Tibial nerve (tissue), 4 donors: ENCODE measurements at regions not wholly inside any gene's neighbourhood (a gene's known extent, or its start where the extent isn't known, plus 50 kb on each side); places are given as distances from the start of the nearest gene placed in this dataset.

Experiments used
- EP300 ChIP-seq, 2 donors: sonication (generic); formaldehyde crosslinking; IDR thresholded peaks; one replicate each; pipeline ENCODE4 v1.6.1; 2017; ENCODE audit warnings: antibody characterized with exemption in 2 of 2, mild to moderate bottlenecking in 1 of 2
- TF ChIP-seq, protein P1 (sequence below), 5 experiments: fragments of 200-600 bp in 3 of 5; fragments of 450-650 bp in 2 of 5; sonication (generic) in 3 of 5; IDR thresholded peaks; one replicate each; pipeline ENCODE4 v1.5.1; 2016 to 2019; ENCODE audit warnings: antibody characterized with exemption in 5 of 5, mild to moderate bottlenecking in 3 of 5, moderate library complexity in 2 of 5

DNA sequence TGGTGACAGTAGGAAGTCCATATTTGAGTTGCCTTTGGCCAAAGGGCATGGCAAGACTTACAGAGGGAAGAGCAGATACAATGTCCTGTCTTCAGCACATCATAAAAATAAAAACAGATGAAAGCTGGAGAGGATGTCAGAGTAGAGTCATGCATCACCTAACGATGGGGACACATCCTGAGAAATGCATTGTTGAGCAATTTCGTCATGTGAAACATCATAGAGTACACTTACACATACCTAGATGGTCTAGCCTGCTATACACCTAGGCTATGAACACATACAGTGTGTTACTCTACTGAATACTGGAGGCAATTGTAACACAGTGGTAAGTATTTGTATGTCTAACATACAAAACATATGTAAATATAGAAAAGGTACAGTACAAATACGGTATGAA, 75.6 kb downstream of the VEGFA start:
- TF ChIP-seq, protein P1, sequence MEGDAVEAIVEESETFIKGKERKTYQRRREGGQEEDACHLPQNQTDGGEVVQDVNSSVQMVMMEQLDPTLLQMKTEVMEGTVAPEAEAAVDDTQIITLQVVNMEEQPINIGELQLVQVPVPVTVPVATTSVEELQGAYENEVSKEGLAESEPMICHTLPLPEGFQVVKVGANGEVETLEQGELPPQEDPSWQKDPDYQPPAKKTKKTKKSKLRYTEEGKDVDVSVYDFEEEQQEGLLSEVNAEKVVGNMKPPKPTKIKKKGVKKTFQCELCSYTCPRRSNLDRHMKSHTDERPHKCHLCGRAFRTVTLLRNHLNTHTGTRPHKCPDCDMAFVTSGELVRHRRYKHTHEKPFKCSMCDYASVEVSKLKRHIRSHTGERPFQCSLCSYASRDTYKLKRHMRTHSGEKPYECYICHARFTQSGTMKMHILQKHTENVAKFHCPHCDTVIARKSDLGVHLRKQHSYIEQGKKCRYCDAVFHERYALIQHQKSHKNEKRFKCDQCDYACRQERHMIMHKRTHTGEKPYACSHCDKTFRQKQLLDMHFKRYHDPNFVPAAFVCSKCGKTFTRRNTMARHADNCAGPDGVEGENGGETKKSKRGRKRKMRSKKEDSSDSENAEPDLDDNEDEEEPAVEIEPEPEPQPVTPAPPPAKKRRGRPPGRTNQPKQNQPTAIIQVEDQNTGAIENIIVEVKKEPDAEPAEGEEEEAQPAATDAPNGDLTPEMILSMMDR (IDR thresholded peaks at IDR 0.05), result no peak
- TF ChIP-seq EP300 (IDR thresholded peaks at IDR 0.05), result no peak
